HCT116 (cell line): ENCODE measurements at regions not wholly inside any gene's neighbourhood (a gene's known extent, or its start where the extent isn't known, plus 50 kb on each side); places are given as distances from the start of the nearest gene placed in this dataset.

Experiments used
- ATAC-seq: fragments of 200-7000 bp; cut with Tn5 transposase; 2 replicates; pipeline ENCODE4 v1.9.1; 2020; ENCODE audit warnings: mild to moderate bottlenecking, moderate library complexity
- BruUV-seq: library from RNA; stranded (reverse); fragments of 400-500 nt; replicated peaks from 2 replicates; lab custom pipeline; 2021; lab: Mats Ljungman, UMichigan
- CTCF ChIA-PET: fragments of 300-600 bp; sonication (Branson Sonifier 250); formaldehyde crosslinking; loops from one replicate; lab custom pipeline; 2021; ENCODE audit warnings: antibody characterized with exemption; lab: Charles Lee
- POLR2A ChIA-PET: fragments of 300-600, 350-600 bp; sonication (Branson Sonifier 250); formaldehyde crosslinking; loops from one replicate; lab custom pipeline; 2021; ENCODE audit warnings: antibody characterized with exemption; lab: Charles Lee
- RAD21 ChIA-PET, 2 experiments: fragments of 300-600 bp; sonication (Branson Sonifier 250); formaldehyde crosslinking; loops; one replicate each; lab custom pipeline; 2023; ENCODE audit warnings: low total read pairs in 2 of 2; ENCODE audit not compliant: uncharacterized antibody in 2 of 2, unreplicated experiment in 2 of 2, low non-redundant PET in 1 of 2; lab: Charles Lee
- DNase-seq: peaks from one replicate; pipeline ENCODE4 v3.0.0-alpha.2; 2010; ENCODE audit warnings: low read depth, low spot score
- H2AFZ ChIP-seq: fragments of 200-600 bp; shearing (Covaris generic), sonication (generic); 2 replicates; pipeline ENCODE4 v1.6.1; 2017; ENCODE audit warnings: low read depth, mixed run types, mixed read lengths, antibody characterized with exemption, low read length; ENCODE audit not compliant: poor library complexity, severe bottlenecking
- H3K27ac ChIP-seq: 2 replicates; pipeline ENCODE4 v1.5.1; 2012; ENCODE audit warnings: low read depth, low read length
- H3K27me3 ChIP-seq: fragments of 200-600 bp; sonication (generic); 2 replicates; pipeline ENCODE4 v1.6.1; 2016; ENCODE audit warnings: mixed run types, low read length, mixed read lengths; ENCODE audit not compliant: insufficient read depth
- H3K36me3 ChIP-seq, 2 experiments: fragments of 200-500 bp in 1 of 2; fragments of 200-600 bp in 1 of 2; sonication (Bioruptor generic) in 1 of 2; sonication (generic) in 1 of 2; 2 replicates each; pipeline versions ENCODE4 v1.5.1 to v1.6.1; 2014 to 2016; ENCODE audit warnings: low read length in 2 of 2, inconsistent platforms in 1 of 2, mixed read lengths in 1 of 2, mixed run types in 1 of 2; ENCODE audit not compliant: insufficient read depth in 2 of 2, control insufficient read depth in 1 of 2
- H3K4me1 ChIP-seq, 2 experiments: fragments of 200-600 bp in 1 of 2; sonication (generic) in 1 of 2; 2 replicates each; pipeline versions ENCODE4 v1.5.1 to v1.6.1; 2012 to 2017; ENCODE audit warnings: low read length in 2 of 2, inconsistent platforms in 1 of 2, mild to moderate bottlenecking in 1 of 2, mixed read lengths in 1 of 2, mixed run types in 1 of 2, moderate library complexity in 1 of 2; ENCODE audit not compliant: insufficient read depth in 2 of 2, control insufficient read depth in 1 of 2
- H3K4me2 ChIP-seq: fragments of 200-600 bp; sonication (generic); 2 replicates; pipeline ENCODE4 v1.6.1; 2017; ENCODE audit warnings: mixed run types, low read length, mixed read lengths
- H3K4me3 ChIP-seq, 2 experiments: fragments of 200-600 bp in 1 of 2; sonication (generic) in 1 of 2; replicated peaks in 1 of 2; 2 replicates each; pipeline ENCODE4 v1.5.1; 2011 to 2016; ENCODE audit warnings: low read length in 2 of 2, control low read depth in 1 of 2, low read depth in 1 of 2, mild to moderate bottlenecking in 1 of 2, mixed read lengths in 1 of 2, mixed run types in 1 of 2
- H3K79me2 ChIP-seq: fragments of 200-600 bp; sonication (generic); 2 replicates; pipeline ENCODE4 v1.6.1; 2017; ENCODE audit warnings: mild to moderate bottlenecking, mixed run types, low read length, moderate library complexity, mixed read lengths; ENCODE audit not compliant: insufficient read depth
- H3K9ac ChIP-seq: fragments of 200-600 bp; sonication (generic); 2 replicates; pipeline ENCODE4 v1.6.1; 2016; ENCODE audit warnings: low read length, mixed read lengths
- H3K9me2 ChIP-seq: fragments of 200-600 bp; sonication (generic), shearing (Covaris generic); 2 replicates; pipeline ENCODE4 v1.6.1; 2017; ENCODE audit warnings: mixed run types, mild to moderate bottlenecking, moderate library complexity; ENCODE audit not compliant: insufficient read depth
- H3K9me3 ChIP-seq, 2 experiments: fragments of 200-500 bp in 1 of 2; fragments of 200-600 bp in 1 of 2; sonication (Bioruptor generic) in 1 of 2; sonication (generic) in 1 of 2; 2 replicates each; pipeline ENCODE4 v1.6.1; 2014 to 2017; ENCODE audit warnings: low read length in 2 of 2, mixed read lengths in 2 of 2, inconsistent platforms in 1 of 2, low read depth in 1 of 2, mild to moderate bottlenecking in 1 of 2, mixed run types in 1 of 2, moderate library complexity in 1 of 2; ENCODE audit not compliant: control insufficient read depth in 1 of 2, insufficient read depth in 1 of 2
- H4K20me1 ChIP-seq: fragments of 200-600 bp; sonication (generic), shearing (Covaris generic); 2 replicates; pipeline ENCODE4 v1.6.1; 2017; ENCODE audit warnings: mixed run types, mild to moderate bottlenecking, moderate library complexity; ENCODE audit not compliant: insufficient read depth
- CEBPB ChIP-seq: IDR thresholded peaks from 2 replicates; pipeline ENCODE4 v1.6.1; 2012; ENCODE audit warnings: low read depth
- EZH2 ChIP-seq: fragments of 200-600 bp; sonication (generic); IDR thresholded peaks from 2 replicates; pipeline ENCODE4 v1.6.1; 2017; ENCODE audit warnings: antibody characterized with exemption, mixed run types
- FOSL1 ChIP-seq: IDR thresholded peaks from 2 replicates; pipeline ENCODE4 v1.6.1; 2012; ENCODE audit warnings: low read depth
- POLR2AphosphoS5 ChIP-seq: IDR thresholded peaks from 2 replicates; pipeline ENCODE4 v1.6.1; 2011; ENCODE audit warnings: mild to moderate bottlenecking, low read depth, low read length, moderate library complexity
- SIN3A ChIP-seq: IDR thresholded peaks from 2 replicates; pipeline ENCODE4 v1.6.1; 2012; ENCODE audit warnings: low read depth
- SP1 ChIP-seq: IDR thresholded peaks from 2 replicates; pipeline ENCODE4 v1.6.1; 2012; ENCODE audit warnings: low read depth
- TCF7L2 ChIP-seq: IDR thresholded peaks from 2 replicates; pipeline ENCODE4 v1.7.0; 2011; ENCODE audit warnings: borderline replicate concordance, inconsistent platforms; ENCODE audit not compliant: insufficient read depth, insufficient read length; ENCODE audit errors: extremely low read depth
- YY1 ChIP-seq: IDR thresholded peaks from 2 replicates; pipeline ENCODE4 v1.6.1; 2011; ENCODE audit warnings: low read length, low read depth, moderate library complexity, mild to moderate bottlenecking; ENCODE audit not compliant: insufficient replicate concordance; ENCODE audit errors: extremely low read depth
- ZNF274 ChIP-seq: fragments of 200-500 bp; sonication (Bioruptor generic); IDR thresholded peaks from 2 replicates; pipeline ENCODE4 v1.6.1; 2014; ENCODE audit warnings: mild to moderate bottlenecking, low read depth, low read length, inconsistent platforms
- intact Hi-C: fragments of 100-400 bp; cut with micrococcal nuclease; formaldehyde crosslinking; loops from 2 replicates; pipeline ENCODE4 v1.10.0; 2022
- TF ChIP-seq, protein P1 (sequence below): IDR thresholded peaks from 2 replicates; pipeline ENCODE4 v1.6.1; 2012
- TF ChIP-seq, protein P2 (sequence below): IDR thresholded peaks from 2 replicates; pipeline ENCODE4 v1.6.1; 2012; ENCODE audit warnings: low read depth
- TF ChIP-seq, protein P3 (sequence below): IDR thresholded peaks from 2 replicates; pipeline ENCODE4 v1.6.1; 2011; ENCODE audit warnings: mild to moderate bottlenecking, low read length, moderate library complexity; ENCODE audit not compliant: insufficient replicate concordance; ENCODE audit errors: extremely low read depth

DNA sequence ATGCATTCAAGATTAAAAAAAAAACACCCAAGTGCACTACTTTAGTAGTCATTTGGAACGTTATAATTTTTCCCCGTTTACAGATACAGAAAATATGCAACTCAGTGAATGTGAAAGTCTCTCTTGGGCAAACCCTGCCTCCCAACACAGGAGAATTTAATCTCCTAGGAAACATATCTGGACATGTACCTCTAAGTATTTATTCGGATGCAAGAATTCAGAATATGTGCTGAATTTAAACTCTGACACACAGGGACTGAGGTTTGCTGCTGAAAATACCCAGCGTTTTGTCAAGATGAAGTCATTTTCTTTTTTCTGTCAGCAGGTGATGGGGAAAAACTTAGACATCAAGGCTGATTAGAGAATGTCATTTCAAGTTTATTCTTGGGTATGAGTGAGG lies 105.4 kb downstream of the ACKR3 start:
- Histone ChIP-seq H3K4me2 (no peak overlapping the region), H3K9me2 (no peaks in the 10 kb centered on the region), H3K36me3 (no peaks in the 10 kb centered on the region), H3K9me3 (no peaks in the 10 kb centered on the region), H3K4me3 (no peak overlapping the region)
- no peak for DNase-seq
- CTCF ChIA-PET, result no interaction called here
- RAD21 ChIA-PET, result no interaction called here
- TF ChIP-seq POLR2AphosphoS5 (no peak), EZH2 (no peak), CEBPB (no peak), TCF7L2 (no peak), SP1 (no peak), FOSL1 (no peak), SIN3A (no peak), YY1 (no peak)
- TF ChIP-seq, protein P1, sequence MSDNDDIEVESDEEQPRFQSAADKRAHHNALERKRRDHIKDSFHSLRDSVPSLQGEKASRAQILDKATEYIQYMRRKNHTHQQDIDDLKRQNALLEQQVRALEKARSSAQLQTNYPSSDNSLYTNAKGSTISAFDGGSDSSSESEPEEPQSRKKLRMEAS, result no peak
- TF ChIP-seq, all 23 proteins: peak for 0
- Histone ChIP-seq H4K20me1 (no peaks in the 10 kb centered on the region), H3K4me1 (no peaks in the 10 kb centered on the region), H3K27ac (no peak overlapping the region), H3K27me3 (peaks cover 58% of the 10 kb centered on the region), H3K79me2 (no peaks in the 10 kb centered on the region), H2AFZ (no peak overlapping the region), H3K9ac (no peak overlapping the region)
- no TSS peak for BruUV-seq
- ATAC-seq, result no peak
- POLR2A ChIA-PET, result no interaction called here
- intact Hi-C loops, result no loop called here

DNA sequence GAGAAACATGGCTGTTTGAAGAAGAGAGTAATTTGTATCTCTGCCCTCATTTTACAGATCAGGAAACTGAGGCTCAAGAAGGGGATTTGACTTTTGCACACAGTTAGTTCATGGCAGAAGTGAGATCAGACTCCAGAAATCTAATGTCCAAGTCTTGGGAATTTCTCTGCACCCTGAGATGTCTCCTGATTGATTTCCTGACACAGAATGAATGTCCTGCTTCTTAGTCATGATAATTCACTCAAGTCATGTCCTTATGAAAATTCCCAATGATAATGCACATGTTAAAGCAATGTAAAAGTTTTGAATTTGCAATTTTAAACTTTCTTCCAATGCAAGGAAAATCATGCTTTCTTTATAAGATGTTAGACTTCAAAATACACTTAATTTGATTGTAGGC lies 105.9 kb downstream of the ACKR3 start:
- no peak overlapping the region for H3K4me3 ChIP-seq
- H3K27ac ChIP-seq, result no peak overlapping the region
- H3K4me1 ChIP-seq, result no peaks in the 10 kb centered on the region
- CTCF ChIA-PET, result no interaction called here
- H4K20me1 ChIP-seq, result no peaks in the 10 kb centered on the region
- BruUV-seq, result no TSS peak
- no peak overlapping the region for H2AFZ ChIP-seq
- no peaks in the 10 kb centered on the region for H3K36me3 ChIP-seq
- no peak overlapping the region for H3K4me2 ChIP-seq
- H3K9ac ChIP-seq, result no peak overlapping the region
- no peaks in the 10 kb centered on the region for H3K9me3 ChIP-seq
- ATAC-seq (no peak), DNase-seq (no peak)
- RAD21 ChIA-PET, result no interaction called here
- peaks cover 63% of the 10 kb centered on the region for H3K27me3 ChIP-seq
- intact Hi-C loops, result no loop called here
- no peaks in the 10 kb centered on the region for H3K79me2 ChIP-seq
- H3K9me2 ChIP-seq, result no peaks in the 10 kb centered on the region
- TF ChIP-seq ZNF274, result no peak
- TF ChIP-seq, protein P2, sequence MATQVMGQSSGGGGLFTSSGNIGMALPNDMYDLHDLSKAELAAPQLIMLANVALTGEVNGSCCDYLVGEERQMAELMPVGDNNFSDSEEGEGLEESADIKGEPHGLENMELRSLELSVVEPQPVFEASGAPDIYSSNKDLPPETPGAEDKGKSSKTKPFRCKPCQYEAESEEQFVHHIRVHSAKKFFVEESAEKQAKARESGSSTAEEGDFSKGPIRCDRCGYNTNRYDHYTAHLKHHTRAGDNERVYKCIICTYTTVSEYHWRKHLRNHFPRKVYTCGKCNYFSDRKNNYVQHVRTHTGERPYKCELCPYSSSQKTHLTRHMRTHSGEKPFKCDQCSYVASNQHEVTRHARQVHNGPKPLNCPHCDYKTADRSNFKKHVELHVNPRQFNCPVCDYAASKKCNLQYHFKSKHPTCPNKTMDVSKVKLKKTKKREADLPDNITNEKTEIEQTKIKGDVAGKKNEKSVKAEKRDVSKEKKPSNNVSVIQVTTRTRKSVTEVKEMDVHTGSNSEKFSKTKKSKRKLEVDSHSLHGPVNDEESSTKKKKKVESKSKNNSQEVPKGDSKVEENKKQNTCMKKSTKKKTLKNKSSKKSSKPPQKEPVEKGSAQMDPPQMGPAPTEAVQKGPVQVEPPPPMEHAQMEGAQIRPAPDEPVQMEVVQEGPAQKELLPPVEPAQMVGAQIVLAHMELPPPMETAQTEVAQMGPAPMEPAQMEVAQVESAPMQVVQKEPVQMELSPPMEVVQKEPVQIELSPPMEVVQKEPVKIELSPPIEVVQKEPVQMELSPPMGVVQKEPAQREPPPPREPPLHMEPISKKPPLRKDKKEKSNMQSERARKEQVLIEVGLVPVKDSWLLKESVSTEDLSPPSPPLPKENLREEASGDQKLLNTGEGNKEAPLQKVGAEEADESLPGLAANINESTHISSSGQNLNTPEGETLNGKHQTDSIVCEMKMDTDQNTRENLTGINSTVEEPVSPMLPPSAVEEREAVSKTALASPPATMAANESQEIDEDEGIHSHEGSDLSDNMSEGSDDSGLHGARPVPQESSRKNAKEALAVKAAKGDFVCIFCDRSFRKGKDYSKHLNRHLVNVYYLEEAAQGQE, result no peak
- TF ChIP-seq, protein P3, sequence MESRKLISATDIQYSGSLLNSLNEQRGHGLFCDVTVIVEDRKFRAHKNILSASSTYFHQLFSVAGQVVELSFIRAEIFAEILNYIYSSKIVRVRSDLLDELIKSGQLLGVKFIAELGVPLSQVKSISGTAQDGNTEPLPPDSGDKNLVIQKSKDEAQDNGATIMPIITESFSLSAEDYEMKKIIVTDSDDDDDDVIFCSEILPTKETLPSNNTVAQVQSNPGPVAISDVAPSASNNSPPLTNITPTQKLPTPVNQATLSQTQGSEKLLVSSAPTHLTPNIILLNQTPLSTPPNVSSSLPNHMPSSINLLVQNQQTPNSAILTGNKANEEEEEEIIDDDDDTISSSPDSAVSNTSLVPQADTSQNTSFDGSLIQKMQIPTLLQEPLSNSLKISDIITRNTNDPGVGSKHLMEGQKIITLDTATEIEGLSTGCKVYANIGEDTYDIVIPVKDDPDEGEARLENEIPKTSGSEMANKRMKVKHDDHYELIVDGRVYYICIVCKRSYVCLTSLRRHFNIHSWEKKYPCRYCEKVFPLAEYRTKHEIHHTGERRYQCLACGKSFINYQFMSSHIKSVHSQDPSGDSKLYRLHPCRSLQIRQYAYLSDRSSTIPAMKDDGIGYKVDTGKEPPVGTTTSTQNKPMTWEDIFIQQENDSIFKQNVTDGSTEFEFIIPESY, result no peak
- POLR2A ChIA-PET, result no interaction called here
